Kidney (tissue), 13 donors: ENCODE measurements at regions not wholly inside any gene's neighbourhood (a gene's known extent, or its start where the extent isn't known, plus 50 kb on each side); places are given as distances from the start of the nearest gene placed in this dataset.

Experiments used
- DNase-seq, 5 donors: peaks; one replicate each; pipeline ENCODE4 v3.0.0-alpha.2; 2013 to 2020
- FAIRE-seq: peaks from 2 replicates; lab custom pipeline; 2012; peaks lifted over from hg19 to GRCh38; lab: Jason Lieb, UNC
- H3K27ac ChIP-seq, 2 donors: one replicate each; pipeline ENCODE4 v1.7.0; 2013; ENCODE audit warnings: low read depth in 2 of 2, low read length in 2 of 2, inconsistent platforms in 1 of 2
- H3K27me3 ChIP-seq: one replicate; pipeline ENCODE4 v1.7.1; 2013; ENCODE audit warnings: low read length, inconsistent platforms; ENCODE audit not compliant: control insufficient read depth, insufficient read depth
- H3K36me3 ChIP-seq, 3 donors: one replicate each; pipeline versions ENCODE4 v1.7.0 to v1.7.1; 2013; ENCODE audit warnings: low read length in 3 of 3, control low read depth in 1 of 3, inconsistent platforms in 1 of 3; ENCODE audit not compliant: insufficient read depth in 3 of 3, control insufficient read depth in 2 of 3
- H3K4me1 ChIP-seq, 3 donors: one replicate each; pipeline versions ENCODE4 v1.7.0 to v1.7.1; 2013; ENCODE audit warnings: low read length in 3 of 3, inconsistent platforms in 1 of 3, low read depth in 1 of 3; ENCODE audit not compliant: control insufficient read depth in 2 of 3, insufficient read depth in 2 of 3
- H3K4me3 ChIP-seq, 3 donors: one replicate each; pipeline versions ENCODE4 v1.7.0 to v1.8.1; 2013; ENCODE audit warnings: low read length in 3 of 3, control low read depth in 1 of 3, inconsistent platforms in 1 of 3
- H3K9ac ChIP-seq, 3 donors: one replicate each; pipeline versions ENCODE4 v1.7.0 to v1.7.1; 2013; ENCODE audit warnings: low read length in 3 of 3, control low read depth in 1 of 3, inconsistent platforms in 1 of 3
- H3K9me3 ChIP-seq, 3 donors: one replicate each; pipeline versions ENCODE4 v1.7.0 to v1.7.1; 2013; ENCODE audit warnings: low read length in 3 of 3, control low read depth in 1 of 3, inconsistent platforms in 1 of 3; ENCODE audit not compliant: control insufficient read depth in 2 of 3, insufficient read depth in 1 of 3
- intact Hi-C: fragments of 100-400 bp; cut with DNase I; formaldehyde crosslinking; loops from one replicate; pipeline ENCODE4 v1.11.1; 2022
- TF ChIP-seq, protein P1 (sequence below): IDR thresholded peaks from 3 replicates; pipeline ENCODE4 v1.5.1; 2012; ENCODE audit warnings: mild to moderate bottlenecking, moderate library complexity, borderline replicate concordance; ENCODE audit not compliant: insufficient read depth; ENCODE audit errors: extremely low read depth
- donor health status: control.
- donor health status: control.
- donor health status: control.
- donor health status: control.
- donor health status: control.
- donor health status: DM: yes; HTN: yes; CAD: no.
- donor health status: Normal renal cell carcinoma (clear cell type).

DNA sequence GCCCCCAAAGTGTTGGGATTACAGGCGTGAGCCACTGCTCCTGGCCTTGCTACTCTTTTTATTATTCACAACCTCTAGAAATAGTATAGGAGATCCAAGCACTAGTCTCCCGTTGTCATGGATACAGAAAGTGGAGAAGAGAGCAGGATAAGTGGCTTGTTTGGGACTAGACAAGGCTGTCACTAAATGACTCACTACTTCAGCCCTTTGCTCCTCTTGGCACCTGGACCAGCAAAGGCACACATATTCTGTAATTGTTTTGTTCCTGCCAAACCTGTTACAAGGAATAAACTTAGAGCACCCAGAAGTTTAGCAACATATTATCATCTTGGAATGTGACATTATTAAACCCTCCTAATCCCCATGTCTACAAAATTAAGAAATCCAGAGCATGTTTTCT, 427.2 kb upstream of the THBS1 start:
- H3K9me3 ChIP-seq, result no peaks in the 10 kb centered on the region
- H3K27me3 ChIP-seq, result no peaks in the 10 kb centered on the region
- no peak overlapping the region for H3K4me3 ChIP-seq
- H3K36me3 ChIP-seq, result no peaks in the 10 kb centered on the region
- H3K9ac ChIP-seq, result no peak overlapping the region
- TF ChIP-seq, protein P1, sequence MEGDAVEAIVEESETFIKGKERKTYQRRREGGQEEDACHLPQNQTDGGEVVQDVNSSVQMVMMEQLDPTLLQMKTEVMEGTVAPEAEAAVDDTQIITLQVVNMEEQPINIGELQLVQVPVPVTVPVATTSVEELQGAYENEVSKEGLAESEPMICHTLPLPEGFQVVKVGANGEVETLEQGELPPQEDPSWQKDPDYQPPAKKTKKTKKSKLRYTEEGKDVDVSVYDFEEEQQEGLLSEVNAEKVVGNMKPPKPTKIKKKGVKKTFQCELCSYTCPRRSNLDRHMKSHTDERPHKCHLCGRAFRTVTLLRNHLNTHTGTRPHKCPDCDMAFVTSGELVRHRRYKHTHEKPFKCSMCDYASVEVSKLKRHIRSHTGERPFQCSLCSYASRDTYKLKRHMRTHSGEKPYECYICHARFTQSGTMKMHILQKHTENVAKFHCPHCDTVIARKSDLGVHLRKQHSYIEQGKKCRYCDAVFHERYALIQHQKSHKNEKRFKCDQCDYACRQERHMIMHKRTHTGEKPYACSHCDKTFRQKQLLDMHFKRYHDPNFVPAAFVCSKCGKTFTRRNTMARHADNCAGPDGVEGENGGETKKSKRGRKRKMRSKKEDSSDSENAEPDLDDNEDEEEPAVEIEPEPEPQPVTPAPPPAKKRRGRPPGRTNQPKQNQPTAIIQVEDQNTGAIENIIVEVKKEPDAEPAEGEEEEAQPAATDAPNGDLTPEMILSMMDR, result no peak
- no peak overlapping the region for H3K27ac ChIP-seq
- FAIRE-seq (no peak), DNase-seq (no peak)
- intact Hi-C loops, result no loop called here
- H3K4me1 ChIP-seq, result peaks cover 0 to 4% (median 3%) of the 10 kb centered on the region in 3 donors

DNA sequence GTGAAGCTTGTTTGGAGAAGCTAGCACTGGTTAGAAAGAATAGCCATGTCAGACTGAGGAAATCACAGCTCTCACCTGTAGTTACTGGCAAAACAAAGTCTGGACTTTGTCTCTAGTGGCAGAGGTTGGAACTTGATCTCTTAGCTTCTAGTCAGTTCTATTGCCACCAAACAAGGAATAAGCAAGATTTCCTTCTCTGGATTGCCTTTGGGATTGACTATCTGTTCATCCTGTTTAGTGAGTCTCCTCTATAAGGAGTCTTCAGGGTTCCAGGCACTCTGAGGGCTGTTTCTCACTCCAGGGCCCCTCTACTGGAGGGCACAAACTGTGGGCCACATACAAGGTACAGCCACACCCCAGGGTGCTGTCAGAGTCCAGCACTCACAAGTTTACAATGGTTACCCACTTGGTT, 426.6 kb upstream of the THBS1 start:
- TF ChIP-seq, protein P1, result no peak
- no peak overlapping the region for H3K27ac ChIP-seq

DNA sequence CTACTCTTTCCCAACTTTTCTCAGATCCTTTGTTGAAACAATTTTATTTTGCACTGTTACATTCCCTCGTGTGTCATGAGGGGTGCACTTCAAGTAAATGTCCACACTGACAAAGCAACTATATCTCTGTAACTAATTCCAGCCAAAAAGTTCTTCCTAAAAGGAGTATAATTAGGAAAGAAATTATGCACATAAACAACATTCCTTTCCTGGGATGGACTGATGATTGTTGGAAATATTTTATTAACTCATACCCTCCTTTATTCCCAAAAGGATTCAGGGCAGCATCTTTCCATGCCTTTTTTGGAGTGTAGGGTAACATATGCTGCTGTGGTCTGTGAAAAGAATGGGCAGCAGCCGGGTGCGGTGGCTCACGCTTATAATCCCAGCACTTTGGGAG, 426.1 kb upstream of the THBS1 start:
- no peak for FAIRE-seq
- no peak overlapping the region for H3K9ac ChIP-seq

More for the DNA sequence above, 426.6 kb upstream of the THBS1 start:
- intact Hi-C loops, result no loop called here
- no peak for FAIRE-seq
- Histone ChIP-seq H3K9me3 (no peaks in the 10 kb centered on the region), H3K9ac (no peak overlapping the region), H3K4me1 (peaks cover 0 to 4% (median 3%) of the 10 kb centered on the region in 3 donors), H3K27me3 (no peaks in the 10 kb centered on the region), H3K36me3 (no peaks in the 10 kb centered on the region), H3K4me3 (no peak overlapping the region)
- DNase-seq, result no peak

More for the DNA sequence above, 426.1 kb upstream of the THBS1 start:
- Histone ChIP-seq H3K4me3 (no peak overlapping the region), H3K36me3 (no peaks in the 10 kb centered on the region), H3K27me3 (no peaks in the 10 kb centered on the region), H3K9me3 (no peaks in the 10 kb centered on the region), H3K27ac (no peak overlapping the region), H3K4me1 (peaks cover 0 to 4% (median 3%) of the 10 kb centered on the region in 3 donors)
- intact Hi-C loops, result no loop called here
- TF ChIP-seq, protein P1, result no peak
- DNase-seq, result no peak
